ENCODE measurements at regions not wholly inside any gene's neighbourhood (a gene's known extent, or its start where the extent isn't known, plus 50 kb on each side); places are given as distances from the start of the nearest gene placed in this dataset.

DNA sequence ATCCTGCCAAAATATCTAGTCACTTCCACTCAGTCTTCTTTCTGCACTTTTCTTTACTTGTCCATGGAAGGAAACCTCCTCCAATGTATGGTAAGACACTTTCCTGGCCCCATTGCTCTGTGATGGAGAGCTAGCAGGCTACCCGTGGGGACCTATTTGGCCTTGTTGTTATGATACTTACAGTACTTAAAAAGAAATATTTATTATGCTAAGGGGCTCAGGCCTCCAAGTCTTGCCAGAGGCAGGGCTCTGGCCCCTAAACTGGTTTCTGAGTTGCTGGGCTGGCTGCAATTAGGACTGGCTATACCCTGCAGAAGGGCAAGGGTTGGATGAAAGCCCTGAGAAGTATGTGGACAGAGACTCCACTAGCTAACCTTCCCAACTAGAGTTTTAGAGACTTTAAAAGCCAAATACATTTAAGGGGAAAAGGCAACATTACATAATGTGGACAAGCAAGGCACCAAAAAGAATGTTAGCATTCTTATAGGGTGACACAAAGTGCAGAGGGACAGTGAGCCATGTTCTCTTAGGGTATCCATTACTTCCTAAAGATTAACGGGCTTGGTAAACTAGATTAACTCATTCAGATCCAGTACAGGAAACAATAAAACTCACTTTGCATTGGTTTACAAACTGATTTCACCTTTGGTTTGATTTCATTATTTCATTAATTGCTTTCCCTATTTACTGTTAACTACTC lies 84.9 kb upstream of the INHBA start:
- TF ChIP-seq, protein P1, sequence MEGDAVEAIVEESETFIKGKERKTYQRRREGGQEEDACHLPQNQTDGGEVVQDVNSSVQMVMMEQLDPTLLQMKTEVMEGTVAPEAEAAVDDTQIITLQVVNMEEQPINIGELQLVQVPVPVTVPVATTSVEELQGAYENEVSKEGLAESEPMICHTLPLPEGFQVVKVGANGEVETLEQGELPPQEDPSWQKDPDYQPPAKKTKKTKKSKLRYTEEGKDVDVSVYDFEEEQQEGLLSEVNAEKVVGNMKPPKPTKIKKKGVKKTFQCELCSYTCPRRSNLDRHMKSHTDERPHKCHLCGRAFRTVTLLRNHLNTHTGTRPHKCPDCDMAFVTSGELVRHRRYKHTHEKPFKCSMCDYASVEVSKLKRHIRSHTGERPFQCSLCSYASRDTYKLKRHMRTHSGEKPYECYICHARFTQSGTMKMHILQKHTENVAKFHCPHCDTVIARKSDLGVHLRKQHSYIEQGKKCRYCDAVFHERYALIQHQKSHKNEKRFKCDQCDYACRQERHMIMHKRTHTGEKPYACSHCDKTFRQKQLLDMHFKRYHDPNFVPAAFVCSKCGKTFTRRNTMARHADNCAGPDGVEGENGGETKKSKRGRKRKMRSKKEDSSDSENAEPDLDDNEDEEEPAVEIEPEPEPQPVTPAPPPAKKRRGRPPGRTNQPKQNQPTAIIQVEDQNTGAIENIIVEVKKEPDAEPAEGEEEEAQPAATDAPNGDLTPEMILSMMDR (IDR thresholded peaks at IDR 0.05) = no peak
- no peak for TF ChIP-seq EP300 (IDR thresholded peaks at IDR 0.05)
- no peak for TF ChIP-seq POLR2A (IDR thresholded peaks at IDR 0.05)

Data from gastroesophageal sphincter (tissue), 3 donors.